ENCODE measurements at regions not wholly inside any gene's neighbourhood (a gene's known extent, or its start where the extent isn't known, plus 50 kb on each side); places are given as distances from the start of the nearest gene placed in this dataset.
"Not testable (repeated sequence)": the region's sequence is repeated elsewhere in the genome, so short reads cannot be mapped to it uniquely, and the experiment has no call there.

DNA sequence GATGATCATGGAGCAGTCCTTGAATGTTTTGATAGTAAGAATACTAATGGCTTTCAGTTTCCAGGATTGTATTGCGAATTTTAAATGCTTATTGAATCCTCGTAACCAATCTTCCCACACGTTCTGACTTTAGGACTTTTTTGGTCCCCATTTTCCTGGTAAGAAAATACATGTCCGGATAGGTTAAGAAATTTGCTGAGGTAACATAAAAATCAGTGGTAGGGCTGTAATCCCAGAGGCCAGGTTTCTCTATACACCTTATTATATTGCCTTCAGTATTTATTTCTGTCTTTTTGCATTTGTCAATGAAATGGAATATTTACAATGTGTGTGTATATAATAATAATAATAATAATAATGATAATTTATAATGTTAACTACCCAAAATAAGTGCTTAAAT lies 603.2 kb downstream of the TMEM182 start:
- Mint-ChIP-seq H3K4me3 (ENCODE audit: low read depth) (no peak overlapping the region), H3K9me3 (peaks cover 11% of the 10 kb centered on the region), H3K4me1 (ENCODE audit: low read depth) (no peaks in the 10 kb centered on the region), H3K36me3 (ENCODE audit: low read depth) (no peaks in the 10 kb centered on the region), H3K27ac (no peak overlapping the region), H3K27me3 (ENCODE audit: low read depth) (no peaks in the 10 kb centered on the region)
- intact Hi-C loops (cut with micrococcal nuclease): no loop called here
- no peak for DNase-seq (ENCODE audit: low spot score)

DNA sequence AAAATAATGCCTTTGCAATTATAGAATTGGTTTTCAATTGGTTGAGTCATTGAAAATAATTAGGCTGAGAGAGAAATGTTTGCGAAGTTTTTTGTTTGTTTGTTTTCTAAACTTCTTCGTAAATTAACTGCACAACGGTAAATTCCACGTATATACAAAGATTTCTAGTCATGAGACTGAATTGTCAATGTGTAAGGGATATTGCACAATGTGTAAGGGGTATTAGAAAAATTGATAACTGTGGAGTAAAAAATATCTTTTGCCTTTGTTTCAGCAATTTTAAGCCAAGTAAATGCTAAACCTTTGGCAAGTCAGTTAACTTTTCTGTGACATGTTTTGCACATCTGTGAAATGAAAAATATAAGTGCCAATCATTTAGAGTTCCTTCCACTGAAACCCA lies 606.0 kb downstream of the TMEM182 start:
- Mint-ChIP-seq H3K4me1 (ENCODE audit: low read depth) (no peaks in the 10 kb centered on the region), H3K36me3 (ENCODE audit: low read depth) (no peaks in the 10 kb centered on the region), H3K9me3 (no peaks in the 10 kb centered on the region), H3K27me3 (ENCODE audit: low read depth) (no peaks in the 10 kb centered on the region), H3K4me3 (ENCODE audit: low read depth) (no peak overlapping the region), H3K27ac (no peak overlapping the region)
- DNase-seq (ENCODE audit: low spot score): no peak
- intact Hi-C loops (cut with micrococcal nuclease): no loop called here

DNA sequence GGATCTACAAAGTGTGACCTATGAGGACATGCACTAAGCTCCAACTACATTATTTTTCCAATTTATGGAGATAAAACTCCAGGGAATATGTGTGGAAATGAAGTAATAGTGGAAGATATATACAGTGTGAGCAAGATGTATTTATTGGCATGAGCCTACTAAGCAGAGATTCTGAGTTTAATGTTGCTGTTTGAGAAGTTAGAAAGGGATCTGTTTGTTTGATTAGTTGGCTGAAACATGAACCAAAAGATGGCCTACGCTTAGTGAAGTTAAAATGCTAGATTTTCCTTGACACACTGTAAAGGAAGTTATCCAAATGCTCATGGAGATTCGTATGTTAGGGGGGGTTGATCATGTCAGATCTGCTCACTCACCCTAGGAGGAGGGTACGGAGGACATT lies 621.7 kb downstream of the TMEM182 start:
- no peak overlapping the region for H3K4me3 Mint-ChIP-seq (ENCODE audit: low read depth)
- H3K4me1 Mint-ChIP-seq (ENCODE audit: low read depth): no peaks in the 10 kb centered on the region
- H3K36me3 Mint-ChIP-seq (ENCODE audit: low read depth): no peaks in the 10 kb centered on the region
- intact Hi-C loops (cut with micrococcal nuclease): no loop called here
- H3K9me3 Mint-ChIP-seq: peaks cover 22% of the 10 kb centered on the region
- H3K27ac Mint-ChIP-seq: no peak overlapping the region
- DNase-seq (ENCODE audit: low spot score): no peak
- H3K27me3 Mint-ChIP-seq (ENCODE audit: low read depth): no peaks in the 10 kb centered on the region

DNA sequence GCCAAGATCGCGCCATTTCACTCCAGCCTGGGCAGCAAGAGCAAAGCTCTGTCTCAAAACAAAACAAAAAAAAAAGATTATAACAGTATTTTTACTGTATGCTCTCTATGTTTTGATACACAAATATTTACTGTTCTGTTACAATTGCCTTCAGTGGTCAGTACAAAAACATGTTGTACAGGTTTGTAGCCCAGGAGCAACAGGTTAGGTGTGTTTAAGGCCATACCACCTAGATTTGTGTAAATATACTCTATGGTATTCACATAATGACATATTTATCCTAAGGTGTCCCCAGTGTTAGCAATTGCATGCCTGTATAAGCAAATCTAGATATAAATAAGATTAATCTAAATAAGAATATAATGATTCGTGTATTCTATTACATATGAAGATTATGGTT lies 625.0 kb downstream of the TMEM182 start:
- intact Hi-C loops (cut with micrococcal nuclease): no loop called here
- no peaks in the 10 kb centered on the region for H3K27me3 Mint-ChIP-seq (ENCODE audit: low read depth)
- no peaks in the 10 kb centered on the region for H3K36me3 Mint-ChIP-seq (ENCODE audit: low read depth)
- H3K9me3 Mint-ChIP-seq: peaks cover 7% of the 10 kb centered on the region
- no peak overlapping the region for H3K4me3 Mint-ChIP-seq (ENCODE audit: low read depth)
- no peaks in the 10 kb centered on the region for H3K4me1 Mint-ChIP-seq (ENCODE audit: low read depth)
- no peak for DNase-seq (ENCODE audit: low spot score)
- no peak overlapping the region for H3K27ac Mint-ChIP-seq

DNA sequence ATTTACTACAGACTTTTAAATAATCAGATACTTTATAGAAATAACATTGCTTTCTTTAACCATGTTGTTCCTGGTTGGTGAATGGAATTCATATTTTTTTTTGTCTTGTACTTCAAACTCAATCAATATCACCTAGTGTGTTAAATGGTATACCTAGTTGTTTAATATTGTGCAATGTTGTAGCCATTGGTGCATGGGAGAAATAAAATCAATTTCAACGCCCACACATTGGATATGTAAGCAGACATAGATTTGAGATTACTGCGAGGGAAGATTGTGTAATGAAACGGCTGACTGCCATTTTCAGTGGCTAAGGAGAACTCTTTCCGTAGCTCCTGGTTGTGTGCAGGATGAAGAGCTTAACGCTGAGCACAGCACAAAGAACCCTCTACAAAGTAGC lies 626.1 kb downstream of the TMEM182 start:
- no peaks in the 10 kb centered on the region for H3K36me3 Mint-ChIP-seq (ENCODE audit: low read depth)
- intact Hi-C loops (cut with micrococcal nuclease): no loop called here
- H3K4me3 Mint-ChIP-seq (ENCODE audit: low read depth): no peak overlapping the region
- H3K27me3 Mint-ChIP-seq (ENCODE audit: low read depth): no peaks in the 10 kb centered on the region
- H3K27ac Mint-ChIP-seq: no peak overlapping the region
- H3K9me3 Mint-ChIP-seq: peaks cover 7% of the 10 kb centered on the region
- no peaks in the 10 kb centered on the region for H3K4me1 Mint-ChIP-seq (ENCODE audit: low read depth)
- no peak for DNase-seq (ENCODE audit: low spot score)

DNA sequence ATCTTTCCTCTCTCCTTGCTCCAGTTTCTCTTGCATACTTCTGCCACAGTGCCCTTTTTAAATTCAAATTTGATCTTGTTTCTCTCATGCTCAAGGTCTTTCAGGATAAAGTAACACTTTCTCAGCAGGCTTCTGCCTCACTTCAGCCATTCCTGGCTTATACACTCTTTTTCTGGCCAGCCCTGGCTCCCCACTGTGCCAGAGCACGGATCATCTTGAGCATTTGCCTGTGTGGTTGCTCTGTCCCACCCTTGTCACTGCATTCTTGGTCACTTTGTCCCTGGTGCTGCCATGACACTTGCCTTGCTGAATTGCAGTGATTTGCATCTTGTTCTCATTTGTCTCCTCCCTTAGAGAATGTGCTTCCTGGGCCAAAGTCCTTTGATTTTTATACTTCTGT lies 634.3 kb downstream of the TMEM182 start:
- intact Hi-C loops (cut with micrococcal nuclease): no loop called here
- Mint-ChIP-seq H3K27ac (no peak overlapping the region), H3K4me3 (ENCODE audit: low read depth) (no peak overlapping the region), H3K36me3 (ENCODE audit: low read depth) (no peaks in the 10 kb centered on the region), H3K9me3 (peaks cover 5% of the 10 kb centered on the region), H3K4me1 (ENCODE audit: low read depth) (no peaks in the 10 kb centered on the region), H3K27me3 (ENCODE audit: low read depth) (no peaks in the 10 kb centered on the region)
- DNase-seq (ENCODE audit: low spot score): no peak

DNA sequence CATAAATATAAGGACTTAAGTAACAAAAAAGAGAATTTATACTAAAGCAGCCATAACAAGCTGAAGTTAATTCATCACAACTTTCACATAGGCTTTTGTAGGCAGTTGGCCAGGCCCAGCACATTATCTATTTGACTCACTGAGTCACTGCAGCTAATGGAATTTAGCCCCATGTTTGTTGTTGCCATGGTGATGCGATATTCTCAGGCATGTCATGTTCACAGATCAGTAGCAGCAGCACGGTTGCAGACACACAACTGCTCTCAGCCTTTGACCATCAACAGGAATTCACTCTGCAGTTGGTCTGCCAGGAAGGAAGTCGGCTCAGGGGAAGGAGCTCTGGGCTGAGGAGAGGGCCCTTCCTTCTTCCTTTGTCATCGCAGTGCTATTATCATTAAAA lies 639.8 kb downstream of the TMEM182 start:
- H3K9me3 Mint-ChIP-seq: peaks cover 10% of the 10 kb centered on the region
- no peak overlapping the region for H3K27ac Mint-ChIP-seq
- DNase-seq (ENCODE audit: low spot score): no peak
- no peaks in the 10 kb centered on the region for H3K27me3 Mint-ChIP-seq (ENCODE audit: low read depth)
- intact Hi-C loops (cut with micrococcal nuclease): no loop called here
- no peak overlapping the region for H3K4me3 Mint-ChIP-seq (ENCODE audit: low read depth)
- no peaks in the 10 kb centered on the region for H3K36me3 Mint-ChIP-seq (ENCODE audit: low read depth)
- H3K4me1 Mint-ChIP-seq (ENCODE audit: low read depth): no peaks in the 10 kb centered on the region

DNA sequence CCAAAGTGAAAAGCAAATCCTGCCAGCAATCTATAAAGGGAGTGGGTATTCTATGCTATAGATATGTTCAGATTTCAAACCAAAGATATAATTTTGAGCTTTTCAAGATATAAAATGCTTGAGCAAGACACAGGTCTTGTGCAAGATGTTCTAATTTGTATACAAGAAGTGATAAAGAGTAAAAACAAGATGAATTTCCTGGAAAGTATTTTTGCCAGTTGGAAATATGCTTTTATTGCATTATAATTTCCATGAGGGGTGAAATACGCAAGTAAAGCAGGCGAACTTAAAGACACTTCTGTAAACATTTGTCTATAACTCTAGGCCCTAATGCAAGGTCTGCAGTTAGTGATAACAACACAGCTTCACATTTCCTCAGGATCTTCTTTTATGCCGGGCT lies 640.5 kb downstream of the TMEM182 start:
- no peaks in the 10 kb centered on the region for H3K4me1 Mint-ChIP-seq (ENCODE audit: low read depth)
- no peak for DNase-seq (ENCODE audit: low spot score)
- H3K9me3 Mint-ChIP-seq: peaks cover 9% of the 10 kb centered on the region
- no peak overlapping the region for H3K27ac Mint-ChIP-seq
- intact Hi-C loops (cut with micrococcal nuclease): no loop called here
- no peaks in the 10 kb centered on the region for H3K36me3 Mint-ChIP-seq (ENCODE audit: low read depth)
- no peaks in the 10 kb centered on the region for H3K27me3 Mint-ChIP-seq (ENCODE audit: low read depth)
- H3K4me3 Mint-ChIP-seq (ENCODE audit: low read depth): no peak overlapping the region

DNA sequence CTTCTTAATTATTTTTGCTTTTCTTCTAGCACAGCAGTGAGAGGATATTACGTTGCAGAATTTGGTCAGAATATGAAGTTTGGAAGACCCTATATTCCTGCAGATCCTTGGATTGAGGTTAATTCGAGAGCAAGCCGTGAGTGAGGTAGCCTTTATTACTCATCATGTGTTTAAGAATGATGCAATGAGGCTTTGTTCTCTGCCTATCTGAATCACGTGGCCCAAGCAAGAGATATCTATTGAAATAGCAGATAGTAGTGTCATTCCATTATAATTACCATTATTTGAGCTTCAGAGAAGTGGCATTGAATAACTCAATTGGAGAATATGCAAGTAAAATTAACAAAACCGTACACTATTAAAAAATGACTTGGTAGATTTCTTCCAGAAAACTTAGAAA lies 641.1 kb downstream of the TMEM182 start:
- no peak overlapping the region for H3K27ac Mint-ChIP-seq
- no peaks in the 10 kb centered on the region for H3K27me3 Mint-ChIP-seq (ENCODE audit: low read depth)
- H3K9me3 Mint-ChIP-seq: peaks cover 5% of the 10 kb centered on the region
- no peak overlapping the region for H3K4me3 Mint-ChIP-seq (ENCODE audit: low read depth)
- intact Hi-C loops (cut with micrococcal nuclease): no loop called here
- no peak for DNase-seq (ENCODE audit: low spot score)
- H3K36me3 Mint-ChIP-seq (ENCODE audit: low read depth): no peaks in the 10 kb centered on the region
- no peaks in the 10 kb centered on the region for H3K4me1 Mint-ChIP-seq (ENCODE audit: low read depth)

DNA sequence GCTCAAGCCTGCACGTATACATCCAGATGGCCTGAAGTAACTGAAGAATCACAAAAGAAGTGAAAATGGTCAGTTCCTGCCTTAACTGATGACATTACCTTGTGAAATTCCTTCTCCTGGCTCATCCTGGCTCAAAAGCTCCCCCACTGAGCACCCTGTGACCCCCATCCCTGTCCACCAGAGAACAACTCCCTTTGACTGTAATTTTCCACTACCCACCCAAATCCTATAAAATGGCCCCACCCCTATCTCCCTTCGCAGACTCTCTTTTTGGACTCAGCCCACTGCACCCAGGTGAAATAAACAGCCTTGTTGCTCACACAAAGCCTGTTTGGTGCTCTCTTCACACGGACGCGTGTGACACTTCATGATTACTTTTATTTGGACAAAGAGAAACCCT lies 641.6 kb downstream of the TMEM182 start:
- not testable (repeated sequence) for DNase-seq (ENCODE audit: low spot score); H3K4me3 Mint-ChIP-seq (ENCODE audit: low read depth)

DNA sequence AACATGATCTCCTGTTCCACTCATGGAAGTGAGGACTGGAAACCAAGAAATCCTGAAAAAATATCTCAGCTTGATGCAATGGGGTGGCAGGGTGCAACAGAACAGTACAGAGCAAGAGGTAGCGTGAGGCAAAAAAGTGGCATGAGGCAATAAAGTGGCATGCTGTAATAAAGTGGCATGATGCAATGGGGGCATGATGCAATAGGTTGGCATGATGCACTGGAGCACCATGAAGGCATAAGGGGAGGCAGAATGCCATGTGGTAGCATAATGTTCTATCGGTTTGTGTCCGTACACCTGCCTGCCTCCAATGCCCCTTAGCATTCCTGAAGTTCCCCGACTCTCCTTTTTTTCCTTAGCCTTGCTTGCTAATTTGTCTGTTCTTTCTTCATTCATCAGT lies 648.4 kb downstream of the TMEM182 start:
- no peaks in the 10 kb centered on the region for H3K27me3 Mint-ChIP-seq (ENCODE audit: low read depth)
- intact Hi-C loops (cut with micrococcal nuclease): no loop called here
- H3K27ac Mint-ChIP-seq: no peak overlapping the region
- no peak for DNase-seq (ENCODE audit: low spot score)
- H3K4me3 Mint-ChIP-seq (ENCODE audit: low read depth): no peak overlapping the region
- H3K9me3 Mint-ChIP-seq: peaks cover 7% of the 10 kb centered on the region
- H3K4me1 Mint-ChIP-seq (ENCODE audit: low read depth): no peaks in the 10 kb centered on the region
- H3K36me3 Mint-ChIP-seq (ENCODE audit: low read depth): no peaks in the 10 kb centered on the region

More for the DNA sequence above, 641.6 kb downstream of the TMEM182 start:
- H3K27me3 Mint-ChIP-seq (ENCODE audit: low read depth); intact Hi-C loops (cut with micrococcal nuclease); H3K36me3 Mint-ChIP-seq (ENCODE audit: low read depth); H3K9me3 Mint-ChIP-seq; H3K4me1 Mint-ChIP-seq (ENCODE audit: low read depth); H3K27ac Mint-ChIP-seq: not testable (repeated sequence)

DNA sequence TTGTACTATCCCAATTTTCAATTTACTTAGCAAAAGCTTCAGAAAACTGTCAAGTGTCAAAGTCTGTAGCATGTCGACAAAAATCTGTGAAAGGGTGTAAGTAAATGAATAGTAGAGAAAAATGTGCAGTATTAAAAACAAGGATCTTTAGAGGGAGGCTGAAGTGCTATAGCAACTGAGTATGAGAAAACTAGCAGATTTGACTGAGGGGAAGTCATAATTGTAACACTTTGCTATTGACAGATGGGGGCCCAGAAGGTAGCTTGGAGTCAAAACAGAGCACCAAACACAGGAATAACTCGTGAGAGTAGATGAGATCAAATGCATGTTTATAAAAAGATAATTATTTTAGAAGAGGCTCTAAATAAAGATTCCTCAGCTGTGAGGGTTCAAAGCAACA lies 657.7 kb downstream of the TMEM182 start:
- intact Hi-C loops (cut with micrococcal nuclease): no loop called here
- Mint-ChIP-seq H3K27me3 (ENCODE audit: low read depth) (no peaks in the 10 kb centered on the region), H3K4me1 (ENCODE audit: low read depth) (no peaks in the 10 kb centered on the region), H3K4me3 (ENCODE audit: low read depth) (no peak overlapping the region), H3K9me3 (peaks cover 13% of the 10 kb centered on the region), H3K27ac (no peak overlapping the region), H3K36me3 (ENCODE audit: low read depth) (no peaks in the 10 kb centered on the region)
- DNase-seq (ENCODE audit: low spot score): no peak

DNA sequence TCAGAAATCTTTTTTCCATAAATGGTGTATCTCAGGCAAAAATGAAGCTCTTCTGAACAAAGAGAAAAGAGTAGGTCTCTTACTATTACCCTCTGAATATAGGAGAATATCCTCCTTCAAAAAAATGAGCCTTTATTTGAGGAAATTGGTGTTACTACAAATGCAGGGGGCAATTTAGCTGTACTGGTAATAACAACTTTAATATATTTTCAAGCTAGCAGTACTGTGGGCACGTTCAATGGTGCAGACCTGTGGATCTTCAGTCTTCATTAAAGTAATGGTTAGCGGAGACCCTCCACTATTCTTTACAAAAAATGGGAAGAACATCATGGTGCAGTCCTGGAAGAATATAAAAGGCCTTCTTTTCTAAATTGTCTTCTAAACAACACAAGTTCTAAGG lies 661.3 kb downstream of the TMEM182 start:
- H3K27me3 Mint-ChIP-seq (ENCODE audit: low read depth): no peaks in the 10 kb centered on the region
- intact Hi-C loops (cut with micrococcal nuclease): no loop called here
- no peaks in the 10 kb centered on the region for H3K36me3 Mint-ChIP-seq (ENCODE audit: low read depth)

DNA sequence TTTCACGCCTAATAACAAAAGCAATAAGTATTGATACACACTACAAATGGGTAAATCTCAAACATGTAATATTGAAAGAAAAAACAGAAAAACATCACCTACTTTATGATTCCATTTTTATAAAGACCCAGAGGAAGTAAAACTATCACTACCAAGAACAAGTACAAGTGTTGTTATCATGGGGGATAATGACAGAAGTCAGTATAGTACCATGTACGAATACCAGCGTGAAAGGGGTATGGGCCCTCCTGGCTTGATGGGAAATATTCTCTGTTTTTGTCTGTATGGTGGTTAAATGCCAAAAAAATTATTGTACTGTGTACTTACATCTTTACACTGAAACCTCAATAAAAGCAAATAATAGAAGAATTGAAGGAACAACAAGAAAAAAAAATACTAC lies 665.7 kb downstream of the TMEM182 start:
- H3K27ac Mint-ChIP-seq: no peak overlapping the region
- H3K4me3 Mint-ChIP-seq (ENCODE audit: low read depth): no peak overlapping the region
- H3K36me3 Mint-ChIP-seq (ENCODE audit: low read depth): no peaks in the 10 kb centered on the region
- intact Hi-C loops (cut with micrococcal nuclease): loop anchor here (5.0 kb wide), 1 partner anchor 35 kb away; no protein-coding TSS in a partner anchor
- H3K27me3 Mint-ChIP-seq (ENCODE audit: low read depth): no peaks in the 10 kb centered on the region
- peaks cover 3% of the 10 kb centered on the region for H3K9me3 Mint-ChIP-seq
- DNase-seq (ENCODE audit: low spot score): no peak
- H3K4me1 Mint-ChIP-seq (ENCODE audit: low read depth): no peaks in the 10 kb centered on the region

More for the DNA sequence above, 661.3 kb downstream of the TMEM182 start:
- H3K9me3 Mint-ChIP-seq: no peaks in the 10 kb centered on the region
- H3K4me1 Mint-ChIP-seq (ENCODE audit: low read depth): no peaks in the 10 kb centered on the region
- no peak for DNase-seq (ENCODE audit: low spot score)
- no peak overlapping the region for H3K4me3 Mint-ChIP-seq (ENCODE audit: low read depth)
- H3K27ac Mint-ChIP-seq: no peak overlapping the region

Measured in activated T-helper 2 cell treated with anti-CD3 and anti-CD28 coated beads, Interferon-gamma antibody, Interleukin-2, Interleukin-4, amounts not matched to agents 10 μg/mL and 5 μg/mL and 100 μg/mL, durations not matched to agents 14 hours and 24 hours and 36 hours (primary cell).